Fibroblast of lung (primary cell): ENCODE measurements at regions not wholly inside any gene's neighbourhood (a gene's known extent, or its start where the extent isn't known, plus 50 kb on each side); places are given as distances from the start of the nearest gene placed in this dataset.
"Not testable (repeated sequence)": the region's sequence is repeated elsewhere in the genome, so short reads cannot be mapped to it uniquely, and the experiment has no call there.

Experiments used
- EZH2 ChIP-seq: IDR thresholded peaks from 2 replicates; pipeline ENCODE4 v1.5.1; 2012; ENCODE audit warnings: low read length, control low read depth, mild to moderate bottlenecking; ENCODE audit errors: missing control alignments
- TF ChIP-seq, protein P1 (sequence below), 2 donors: IDR thresholded peaks in 1 of 2; conservative IDR thresholded peaks in 1 of 2; 1 replicate in 1 of 2; 2 replicates in 1 of 2; pipeline ENCODE4 v1.5.1; 2011 to 2012; ENCODE audit warnings: low read length in 2 of 2, control low read depth in 1 of 2, inconsistent platforms in 1 of 2, low read depth in 1 of 2, mild to moderate bottlenecking in 1 of 2

DNA sequence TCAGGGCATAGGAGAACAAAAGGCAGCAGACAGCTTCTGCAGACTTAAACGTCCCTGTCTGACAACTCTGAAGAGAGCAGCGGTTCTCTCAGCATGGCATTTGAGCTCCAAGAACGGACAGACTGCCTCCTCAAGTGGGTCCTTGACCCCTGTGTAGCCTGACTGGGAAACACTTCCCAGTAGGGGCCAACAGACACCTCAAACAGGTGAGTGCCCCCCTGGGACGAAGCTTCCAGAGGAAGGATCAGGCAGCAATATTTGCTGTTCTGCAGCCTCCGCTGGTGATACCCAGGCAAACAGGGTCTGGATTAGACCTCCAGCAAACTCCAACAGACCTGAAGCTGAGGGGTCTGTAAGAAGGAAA is 66.9 kb upstream of the NEDD9 start:
- TF ChIP-seq, protein P1, sequence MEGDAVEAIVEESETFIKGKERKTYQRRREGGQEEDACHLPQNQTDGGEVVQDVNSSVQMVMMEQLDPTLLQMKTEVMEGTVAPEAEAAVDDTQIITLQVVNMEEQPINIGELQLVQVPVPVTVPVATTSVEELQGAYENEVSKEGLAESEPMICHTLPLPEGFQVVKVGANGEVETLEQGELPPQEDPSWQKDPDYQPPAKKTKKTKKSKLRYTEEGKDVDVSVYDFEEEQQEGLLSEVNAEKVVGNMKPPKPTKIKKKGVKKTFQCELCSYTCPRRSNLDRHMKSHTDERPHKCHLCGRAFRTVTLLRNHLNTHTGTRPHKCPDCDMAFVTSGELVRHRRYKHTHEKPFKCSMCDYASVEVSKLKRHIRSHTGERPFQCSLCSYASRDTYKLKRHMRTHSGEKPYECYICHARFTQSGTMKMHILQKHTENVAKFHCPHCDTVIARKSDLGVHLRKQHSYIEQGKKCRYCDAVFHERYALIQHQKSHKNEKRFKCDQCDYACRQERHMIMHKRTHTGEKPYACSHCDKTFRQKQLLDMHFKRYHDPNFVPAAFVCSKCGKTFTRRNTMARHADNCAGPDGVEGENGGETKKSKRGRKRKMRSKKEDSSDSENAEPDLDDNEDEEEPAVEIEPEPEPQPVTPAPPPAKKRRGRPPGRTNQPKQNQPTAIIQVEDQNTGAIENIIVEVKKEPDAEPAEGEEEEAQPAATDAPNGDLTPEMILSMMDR (conservative IDR thresholded peaks at IDR 0.05 in 1 of 2, IDR thresholded peaks at IDR 0.05 in 1 of 2; ENCODE audit: low read depth in 1 of 2, low read length in 2 of 2) = not testable (repeated sequence)
- not testable (repeated sequence) for TF ChIP-seq EZH2
